ENCODE measurements at regions not wholly inside any gene's neighbourhood (a gene's known extent, or its start where the extent isn't known, plus 50 kb on each side); places are given as distances from the start of the nearest gene placed in this dataset.

DNA sequence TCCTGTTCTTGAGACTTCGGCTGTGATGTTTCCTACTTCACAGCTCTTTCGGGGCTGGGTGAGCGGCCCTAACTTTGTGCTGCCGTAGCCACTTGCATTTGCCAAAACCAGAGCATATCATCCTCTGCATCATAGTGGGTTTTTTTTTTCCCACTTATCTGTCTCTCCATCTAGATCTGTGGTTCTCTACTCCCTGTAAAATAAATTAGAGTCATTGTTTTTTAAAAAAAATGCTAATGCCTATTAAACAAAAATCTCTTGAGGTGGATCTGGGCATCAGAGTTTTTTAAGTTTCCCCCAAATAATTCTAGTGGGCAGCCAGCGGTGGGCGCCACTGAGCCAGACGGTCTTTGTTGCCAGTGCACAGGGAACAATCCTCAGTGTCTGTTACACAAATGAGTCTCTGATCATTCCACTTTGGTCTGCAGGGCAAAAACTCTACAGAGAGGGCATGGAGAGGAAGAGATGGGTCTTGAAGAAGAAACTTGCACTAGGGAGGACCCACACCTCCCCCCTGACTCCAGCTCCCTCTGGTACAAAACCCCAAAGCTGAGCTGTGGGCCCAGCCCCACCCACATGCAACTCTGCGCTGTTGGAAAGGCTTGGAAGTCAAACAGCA is 62.4 kb upstream of the BCL2L14 start:
- no peak for TF ChIP-seq EZH2 (IDR thresholded peaks at IDR 0.05; ENCODE audit: insufficient read depth, poor library complexity, severe bottlenecking)
- TF ChIP-seq EZH2phosphoT487 (IDR thresholded peaks at IDR 0.05; ENCODE audit: insufficient read depth, low read depth), result no peak
